Cortex of kidney (tissue), 1 donor: ENCODE measurements at regions not wholly inside any gene's neighbourhood (a gene's known extent, or its start where the extent isn't known, plus 50 kb on each side); places are given as distances from the start of the nearest gene placed in this dataset.

Experiments used
- DNase-seq: peaks from one replicate; lab custom pipeline; 2025; lab: John Stamatoyannopoulos, UW

GRCh38 chr10:78516756-78517155 is 483.1 kb downstream of the RPS24 start:
- DNase-seq: no peak

- DNase-seq: no peak
These were observed 484.6 kb downstream of the RPS24 start for GRCh38 chr10:78518224-78518623.

GRCh38 chr10:78520737-78521430 is 487.2 kb downstream of the RPS24 start:
- DNase-seq: no peak

GRCh38 chr10:78523453-78523852 is 489.8 kb downstream of the RPS24 start:
- no peak for DNase-seq

- no peak for DNase-seq
These were observed 490.7 kb downstream of the RPS24 start for GRCh38 chr10:78524342-78524741.

GRCh38 chr10:78524941-78525340 is 491.3 kb downstream of the RPS24 start:
- no peak for DNase-seq

GRCh38 chr10:78526347-78526746 is 492.7 kb downstream of the RPS24 start:
- DNase-seq: no peak

- DNase-seq: no peak
These were observed 493.6 kb downstream of the RPS24 start for GRCh38 chr10:78527296-78527695.

- DNase-seq: no peak
These were observed 495.1 kb downstream of the RPS24 start for GRCh38 chr10:78528749-78529204.

GRCh38 chr10:78529262-78529661 is 495.6 kb downstream of the RPS24 start:
- DNase-seq: no peak

GRCh38 chr10:78531088-78531487 is 497.4 kb downstream of the RPS24 start:
- DNase-seq: no peak

GRCh38 chr10:78532480-78533042 is 498.9 kb downstream of the RPS24 start:
- DNase-seq: no peak

GRCh38 chr10:78533098-78533497 is 499.4 kb downstream of the RPS24 start:
- DNase-seq: no peak

GRCh38 chr10:78533776-78534175 is 500.1 kb downstream of the RPS24 start:
- DNase-seq: no peak

- DNase-seq: no peak
These were observed 502.1 kb downstream of the RPS24 start for GRCh38 chr10:78535716-78536218.

- no peak for DNase-seq
These were observed 503.4 kb downstream of the RPS24 start for GRCh38 chr10:78537018-78537417.

GRCh38 chr10:78539247-78539766 is 505.6 kb downstream of the RPS24 start:
- no peak for DNase-seq

GRCh38 chr10:78540355-78541076 is 506.9 kb downstream of the RPS24 start:
- no peak for DNase-seq

- DNase-seq: no peak
These were observed 507.9 kb downstream of the RPS24 start for GRCh38 chr10:78541481-78542140.

GRCh38 chr10:78542141-78542489 is 508.5 kb downstream of the RPS24 start:
- DNase-seq: no peak

- DNase-seq: no peak
These were observed 508.9 kb downstream of the RPS24 start for GRCh38 chr10:78542521-78542920.

- DNase-seq: no peak
These were observed 509.5 kb downstream of the RPS24 start for GRCh38 chr10:78543031-78543748.
